Amniotic epithelial cell (primary cell): ENCODE measurements at regions not wholly inside any gene's neighbourhood (a gene's known extent, or its start where the extent isn't known, plus 50 kb on each side); places are given as distances from the start of the nearest gene placed in this dataset.
A peak's percentile ranks its signal among the peaks of the same experiment; 100 is the strongest.

Source experiments
- DNase-seq: peaks from one replicate; pipeline ENCODE4 v3.0.0-alpha.2; 2010; ENCODE audit warnings: low read depth

DNA sequence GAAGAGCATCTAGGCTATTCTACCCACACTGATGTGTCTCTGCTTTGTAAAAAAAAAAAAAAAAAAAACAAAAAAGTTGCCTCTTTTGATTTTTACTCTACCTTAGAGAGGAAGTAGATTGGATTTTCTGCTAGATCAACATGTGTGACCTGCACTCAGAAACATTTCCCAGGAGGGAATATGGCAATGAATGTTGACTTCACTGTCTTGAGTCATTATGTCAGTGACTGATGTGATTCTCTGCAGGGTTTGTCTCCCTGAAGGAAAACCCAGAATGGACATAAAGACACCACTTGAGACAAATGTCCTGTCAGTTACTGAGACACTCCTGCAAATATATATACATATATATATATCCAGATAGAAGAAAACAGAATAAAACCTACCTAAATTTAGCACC is 370.3 kb downstream of the BMPER start:
- no peak for DNase-seq

GRCh38 chr7:34277016-34277802 is 371.9 kb downstream of the BMPER start:
- peak; percentile 55 for DNase-seq

GRCh38 chr7:34277803-34278199 is 372.5 kb downstream of the BMPER start:
- DNase-seq = no peak

- peak; percentile 42 for DNase-seq
Measured at GRCh38 chr7:34281260-34281659, 375.9 kb downstream of the BMPER start.

DNA sequence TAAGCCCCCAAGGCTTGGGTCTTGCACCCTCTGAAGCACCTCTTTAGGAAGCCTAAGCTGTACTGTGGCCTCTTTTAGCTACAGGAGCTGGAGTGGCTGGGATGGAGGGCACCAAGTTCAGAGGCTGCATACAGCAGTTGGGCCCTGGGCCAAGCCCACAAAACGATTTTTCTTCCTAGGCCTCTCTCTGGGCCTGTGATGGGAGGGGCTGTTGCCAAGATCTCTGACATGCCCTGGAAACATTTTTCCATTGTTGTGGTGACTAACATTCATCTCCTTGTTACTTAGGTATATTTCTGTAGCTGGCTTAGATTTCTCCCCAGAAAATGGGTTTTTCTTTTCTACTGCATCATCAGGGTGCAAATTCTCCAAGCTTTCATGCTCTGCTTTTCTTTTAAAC is 375.7 kb upstream of the NPSR1 start:
- DNase-seq = no peak

DNA sequence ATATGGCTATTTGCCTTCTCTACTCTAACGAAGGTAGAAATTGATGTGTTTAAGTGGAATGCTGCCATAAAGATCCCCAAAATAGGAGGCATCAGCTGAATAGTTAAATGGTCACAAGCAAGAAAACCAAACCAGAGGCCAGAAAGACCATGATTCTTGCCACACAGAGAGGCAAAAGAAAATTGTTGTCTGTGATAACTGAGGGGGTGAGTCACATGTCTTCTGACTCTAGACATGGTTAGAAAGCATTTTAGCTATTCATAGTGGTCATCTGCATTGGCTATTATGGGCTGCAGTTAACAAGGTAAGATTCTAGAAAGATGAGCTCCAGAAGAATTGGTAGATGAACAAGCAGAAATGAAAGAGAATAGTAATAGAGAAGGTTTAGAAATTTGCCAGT is 361.4 kb upstream of the NPSR1 start:
- peak; percentile 86 for DNase-seq

- peak; percentile 84 for DNase-seq
Measured at GRCh38 chr7:34298492-34299013, 359.5 kb upstream of the NPSR1 start.

GRCh38 chr7:34299066-34299465 is 359.0 kb upstream of the NPSR1 start:
- peak; percentile 79 for DNase-seq

- DNase-seq = no peak
Measured at GRCh38 chr7:34307540-34307939, 350.5 kb upstream of the NPSR1 start.

DNA sequence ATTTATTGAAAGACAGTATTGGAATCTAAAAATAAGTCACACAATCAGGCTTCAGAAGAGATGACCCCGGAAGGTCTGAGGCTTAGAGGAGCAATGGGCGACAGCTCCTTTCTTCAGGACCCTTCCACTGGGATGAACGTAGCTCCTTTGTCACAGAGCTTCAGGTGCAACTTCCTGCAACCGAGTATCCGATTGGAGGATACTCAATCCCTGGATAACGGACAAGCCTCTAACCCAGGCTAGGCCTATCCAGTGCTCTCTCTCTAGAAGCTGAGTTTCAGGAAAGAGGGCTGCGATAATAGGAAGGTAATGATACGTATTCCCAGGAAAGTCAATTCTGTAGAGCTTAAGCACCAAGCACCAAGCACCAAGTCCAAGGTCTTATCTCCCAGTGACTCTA is 349.4 kb upstream of the NPSR1 start:
- DNase-seq = no peak

DNA sequence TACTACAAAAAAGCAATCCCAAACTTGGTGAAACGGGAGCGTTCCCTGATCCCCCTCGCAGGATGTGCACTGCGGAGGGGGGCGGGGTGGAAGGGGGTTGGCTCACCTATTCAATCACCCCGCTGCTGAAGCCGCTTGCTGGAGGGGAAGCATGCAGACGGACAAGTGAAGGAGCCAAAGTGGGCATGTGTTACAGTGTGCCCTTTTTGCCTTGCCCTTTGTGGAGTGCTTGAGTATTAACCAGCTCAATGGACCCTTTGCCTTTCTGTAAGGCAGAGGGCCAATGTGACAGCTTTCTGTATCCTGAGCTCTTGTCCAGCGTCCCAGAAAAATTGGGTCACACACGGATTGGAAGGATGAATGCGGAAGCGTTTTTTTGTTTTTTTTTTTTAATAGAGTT is 348.9 kb upstream of the NPSR1 start:
- no peak for DNase-seq

GRCh38 chr7:34309584-34309983 is 348.4 kb upstream of the NPSR1 start:
- no peak for DNase-seq

- DNase-seq = peak; percentile 75
Measured at GRCh38 chr7:34311591-34311990, 346.4 kb upstream of the NPSR1 start.

DNA sequence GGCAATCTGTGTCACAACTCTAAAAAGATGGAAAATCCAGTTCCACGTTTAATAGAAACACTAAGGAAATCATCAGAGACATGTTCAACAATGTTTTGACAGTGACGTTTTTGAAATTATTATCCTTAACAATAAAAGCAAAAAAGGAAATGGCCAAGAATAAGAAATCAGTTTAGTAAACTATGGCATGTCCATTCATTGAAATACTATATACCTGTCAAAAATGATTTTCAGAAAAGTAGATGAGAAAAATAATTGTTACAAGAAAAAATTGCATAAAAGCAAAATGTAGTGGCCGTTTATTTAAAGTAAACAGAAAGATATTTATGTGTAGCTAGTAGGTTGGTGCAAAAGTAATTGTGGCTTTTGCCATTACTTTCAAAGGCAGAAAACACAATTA is 345.4 kb upstream of the NPSR1 start:
- DNase-seq = no peak

- peak; percentile 76 for DNase-seq
Measured at GRCh38 chr7:34313289-34313688, 344.7 kb upstream of the NPSR1 start.

GRCh38 chr7:34315032-34315431 is 343.0 kb upstream of the NPSR1 start:
- peak; percentile 98 for DNase-seq

- no peak for DNase-seq
Measured at GRCh38 chr7:34317039-34317438, 341.0 kb upstream of the NPSR1 start.

DNA sequence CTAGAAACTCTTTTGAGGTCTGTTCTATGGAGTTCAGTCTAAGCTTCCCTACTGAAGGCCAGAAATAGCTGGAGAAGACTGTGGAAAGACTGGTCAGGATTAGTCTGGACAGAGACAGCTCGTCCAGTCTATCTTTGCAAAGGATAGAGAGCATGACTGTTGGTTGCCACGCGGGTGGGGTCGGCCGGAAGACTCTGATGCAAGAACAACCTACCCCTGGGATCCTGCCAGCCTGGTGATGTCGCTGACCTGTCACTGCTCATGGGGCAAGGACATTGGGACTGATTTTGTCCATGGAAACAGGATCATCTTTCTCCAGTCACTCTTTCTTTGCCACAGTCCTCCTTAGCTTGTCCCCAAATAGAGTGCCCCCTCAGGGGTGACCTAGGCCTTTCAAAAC is 337.6 kb upstream of the NPSR1 start:
- DNase-seq = no peak

GRCh38 chr7:34320926-34321661 is 336.9 kb upstream of the NPSR1 start:
- peak; percentile 64 for DNase-seq

GRCh38 chr7:34322841-34323240 is 335.2 kb upstream of the NPSR1 start:
- peak; percentile 19 for DNase-seq

GRCh38 chr7:34327681-34328080 is 330.3 kb upstream of the NPSR1 start:
- DNase-seq = peak; percentile 24

DNA sequence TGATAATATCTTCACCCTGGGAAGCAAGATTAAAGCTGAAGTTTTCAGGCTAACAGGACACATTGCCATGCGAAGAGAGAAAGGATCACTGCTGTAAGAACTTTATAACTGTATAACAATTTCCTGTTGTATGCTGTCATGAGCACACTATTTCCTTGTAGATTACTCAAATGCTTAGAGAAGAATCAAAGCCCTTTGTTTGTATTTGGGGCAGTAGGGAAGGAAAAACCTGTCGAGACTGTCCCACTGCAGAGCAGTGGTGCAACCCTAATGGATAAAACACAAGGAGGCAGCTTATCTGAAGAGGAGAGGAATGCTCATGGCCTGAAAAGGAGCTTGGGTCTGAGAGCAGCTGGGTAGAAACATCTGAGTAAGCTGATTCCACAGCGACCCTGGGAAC is 327.7 kb upstream of the NPSR1 start:
- no peak for DNase-seq

DNA sequence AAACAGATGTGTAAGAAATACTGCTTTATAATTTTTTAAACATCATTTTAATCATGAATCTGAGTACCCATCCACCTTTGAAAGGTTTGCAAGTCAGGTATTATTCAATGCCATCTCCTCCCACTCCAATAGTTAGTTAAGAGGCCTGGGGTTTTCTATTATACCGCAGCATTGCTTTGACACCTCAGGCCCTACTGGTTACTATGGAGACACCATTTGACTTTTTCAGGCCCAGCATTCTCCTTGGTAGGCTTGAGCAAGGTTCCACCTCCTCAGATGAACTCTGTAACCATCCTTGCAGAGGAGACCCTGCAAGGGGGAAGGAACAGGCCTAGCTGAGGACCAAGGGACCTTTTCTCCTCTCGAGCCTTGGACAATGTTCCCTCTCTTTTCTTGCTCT is 326.9 kb upstream of the NPSR1 start:
- DNase-seq = no peak
